HG03565 (cell line): ENCODE measurements at regions not wholly inside any gene's neighbourhood (a gene's known extent, or its start where the extent isn't known, plus 50 kb on each side); places are given as distances from the start of the nearest gene placed in this dataset.
"Not testable (repeated sequence)": the region's sequence is repeated elsewhere in the genome, so short reads cannot be mapped to it uniquely, and the experiment has no call there.

Experiments
- ATAC-seq: cut with Tn5 transposase; IDR thresholded peaks from one replicate; pipeline ENCODE4 v1.9.1; 2021; ENCODE audit warnings: mild to moderate bottlenecking, moderate library complexity; ENCODE audit not compliant: unreplicated experiment

DNA sequence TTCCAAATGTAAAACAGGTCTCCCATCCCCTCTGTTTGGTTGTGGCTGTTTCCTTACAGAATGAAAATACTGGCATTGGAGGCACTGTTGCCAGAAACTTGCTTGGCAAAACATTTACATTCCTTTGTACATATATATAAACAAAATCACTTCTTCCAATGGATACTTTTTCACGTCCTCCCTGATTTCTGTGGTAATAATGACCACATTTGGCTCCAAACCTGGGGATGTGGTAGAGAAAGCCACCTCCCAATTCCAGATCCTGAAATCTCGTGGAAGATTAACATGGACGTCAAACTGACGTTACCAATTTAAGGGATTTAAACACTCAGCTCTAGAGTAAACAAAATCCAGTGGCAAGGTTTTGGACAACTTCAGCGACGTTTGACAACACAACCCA, 370.8 kb upstream of the ZFHX3 start:
- no peak for ATAC-seq

DNA sequence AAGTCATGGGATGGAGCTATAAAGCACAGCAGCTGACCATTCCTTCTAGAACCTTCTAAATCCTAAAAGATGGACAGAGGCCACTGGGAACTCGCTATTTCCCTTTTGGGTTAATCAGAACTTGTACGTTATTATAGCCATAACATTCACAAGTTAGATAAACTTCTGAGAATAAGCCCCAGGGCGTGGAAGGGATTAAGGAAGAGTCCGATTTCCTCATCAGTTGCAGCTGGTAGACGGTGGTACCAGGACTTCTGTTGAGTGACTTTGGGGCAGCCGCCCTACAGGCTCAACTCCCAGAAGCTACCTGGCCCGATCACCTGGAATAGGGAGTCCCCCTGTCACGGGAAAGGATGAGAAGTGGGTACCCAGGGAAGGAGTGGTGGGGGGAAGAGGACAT, 370.1 kb upstream of the ZFHX3 start:
- ATAC-seq = no peak

DNA sequence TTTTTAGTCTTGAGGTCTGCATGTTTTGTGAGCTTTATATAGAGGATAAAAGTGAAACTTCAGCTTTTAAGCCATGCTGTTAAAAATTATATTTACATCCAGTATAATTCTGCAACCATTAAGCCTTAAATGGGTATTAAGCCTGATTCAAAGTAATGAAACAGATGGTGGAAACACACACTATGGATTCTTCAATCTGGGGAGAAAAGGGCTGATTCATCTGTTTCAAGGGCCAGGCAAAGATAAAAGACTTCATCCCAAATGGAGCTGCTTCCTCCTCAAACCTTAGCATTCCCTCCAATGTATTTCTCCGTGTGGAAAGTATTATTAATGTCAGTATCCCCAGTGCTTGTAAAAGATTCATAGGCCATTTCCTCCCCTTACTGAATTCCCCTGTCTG, 367.4 kb upstream of the ZFHX3 start:
- no peak for ATAC-seq

DNA sequence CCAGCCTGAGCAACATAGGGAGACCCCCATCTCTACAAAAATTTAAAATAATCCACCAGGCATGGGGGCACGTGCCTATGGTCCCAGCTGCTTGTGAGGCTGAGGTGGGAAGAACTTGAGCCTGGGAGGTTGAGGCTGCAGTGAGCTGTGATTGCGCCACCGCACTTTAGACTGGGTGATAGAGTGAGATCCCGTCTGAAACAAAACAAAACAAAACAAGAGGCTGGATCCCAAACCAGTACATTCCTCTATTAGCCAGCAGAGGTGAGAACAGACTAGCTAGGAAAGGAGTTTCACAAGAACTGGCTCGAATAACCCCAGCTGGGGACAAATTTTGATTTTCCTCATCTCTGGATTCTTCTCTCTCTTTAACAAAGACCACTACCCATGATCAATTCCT, 366.7 kb upstream of the ZFHX3 start:
- no peak for ATAC-seq

DNA sequence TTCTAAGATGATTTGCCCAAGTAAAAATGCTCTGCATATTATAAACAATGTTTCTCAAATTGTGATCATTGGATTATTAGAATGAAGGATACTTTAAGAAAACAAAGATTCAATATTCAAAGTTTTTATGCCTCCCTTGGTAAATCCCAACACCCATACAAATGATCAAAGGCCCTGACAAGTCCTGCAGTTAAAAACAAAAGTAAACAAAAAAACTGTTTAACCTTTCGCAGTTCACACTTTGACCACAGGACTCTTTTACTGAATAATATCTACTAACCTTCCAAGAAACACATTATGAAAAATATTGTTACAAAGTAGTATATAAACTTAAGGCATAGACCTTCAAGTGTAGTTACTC, 365.9 kb upstream of the ZFHX3 start:
- no peak for ATAC-seq

DNA sequence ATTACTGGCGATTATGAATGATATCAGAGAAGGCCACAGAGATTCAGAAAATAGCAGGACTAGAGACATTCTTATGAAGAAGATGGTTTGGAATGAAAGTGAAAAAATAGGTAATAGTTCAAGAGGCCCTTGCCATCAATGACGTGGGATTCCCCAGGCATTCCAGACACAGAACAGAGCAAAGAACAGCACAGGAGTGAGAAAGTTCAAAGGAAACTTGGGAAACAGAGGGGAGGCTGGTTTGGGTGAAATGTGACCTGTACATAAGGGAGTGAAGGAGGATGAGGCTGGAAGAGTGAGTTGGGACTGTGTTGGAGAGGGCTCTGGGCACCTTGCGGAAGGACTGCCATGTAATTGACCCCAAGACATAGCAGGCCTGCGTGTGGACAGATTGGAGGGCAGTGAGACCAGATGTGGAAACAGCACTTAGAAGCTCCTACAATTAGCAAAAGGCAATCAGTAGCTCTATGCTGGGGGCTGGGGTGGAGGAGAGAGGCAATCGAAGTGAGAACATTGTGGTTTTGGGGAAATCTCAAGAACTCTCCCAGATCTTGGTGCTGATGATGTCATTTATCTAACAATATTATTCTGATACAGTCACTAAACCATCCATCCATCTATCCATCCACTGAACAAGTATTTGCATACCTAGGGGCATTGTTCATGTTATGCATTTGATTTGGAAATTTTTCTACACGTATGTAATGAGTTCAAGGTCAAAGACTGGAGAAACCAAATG, 365.3 kb upstream of the ZFHX3 start:
- no peak for ATAC-seq

DNA sequence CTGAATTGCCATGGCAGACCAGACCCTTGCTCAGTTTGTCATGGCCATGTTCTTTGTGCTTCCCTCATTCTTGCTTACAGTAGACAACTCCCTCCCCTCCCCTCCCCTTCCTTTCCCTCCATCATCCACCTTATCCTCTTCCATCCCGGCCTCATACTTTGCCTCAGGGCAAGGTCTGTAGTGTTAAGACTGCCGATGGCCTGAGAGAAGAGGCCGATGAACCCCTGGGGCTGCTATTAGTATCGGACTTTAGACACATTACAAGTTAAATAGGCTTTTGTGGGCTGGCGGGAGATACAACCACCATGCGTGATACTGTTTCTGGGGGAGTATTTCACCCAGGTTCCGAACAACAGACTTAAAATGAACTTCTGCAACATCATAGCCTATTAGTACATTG, 364.5 kb upstream of the ZFHX3 start:
- ATAC-seq = no peak

DNA sequence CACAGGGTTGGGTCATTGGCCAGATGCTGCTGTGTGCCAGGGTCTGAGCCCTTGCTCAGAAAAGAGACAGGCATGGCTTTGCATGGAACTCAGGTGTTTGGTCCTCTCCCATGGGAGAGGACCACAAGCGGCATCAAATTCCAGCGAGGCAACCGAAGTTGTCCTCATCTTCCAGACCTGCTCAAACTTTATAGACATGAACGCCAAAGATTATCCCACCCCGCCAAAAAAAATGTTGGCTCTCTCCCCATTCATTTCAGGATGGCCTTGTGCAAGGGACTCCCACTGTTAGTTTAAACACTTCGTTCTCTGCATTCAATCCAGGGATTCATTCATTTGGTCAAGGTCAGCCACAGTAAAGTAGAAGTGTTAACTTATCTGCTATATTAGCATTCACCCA, 360.8 kb upstream of the ZFHX3 start:
- no peak for ATAC-seq

DNA sequence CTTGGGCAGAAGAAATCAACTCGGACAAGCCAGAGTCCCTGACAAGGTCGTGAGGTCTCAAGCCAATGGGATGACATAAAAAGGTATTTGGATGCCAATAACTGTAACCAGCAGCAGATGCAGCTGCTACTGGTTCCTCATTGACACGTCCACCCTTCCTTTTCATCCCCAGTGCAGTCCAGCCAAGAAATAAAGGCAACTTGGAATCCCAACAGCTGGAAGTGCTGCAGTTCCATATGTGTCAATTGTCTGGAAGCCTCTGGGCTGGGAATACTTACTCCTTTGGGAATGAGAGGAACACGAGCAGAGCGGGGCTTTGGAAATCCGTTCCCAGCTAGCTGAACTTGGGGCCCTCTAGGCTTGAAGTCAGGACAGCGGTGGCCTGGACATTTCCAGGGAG, 360.4 kb upstream of the ZFHX3 start:
- no peak for ATAC-seq

DNA sequence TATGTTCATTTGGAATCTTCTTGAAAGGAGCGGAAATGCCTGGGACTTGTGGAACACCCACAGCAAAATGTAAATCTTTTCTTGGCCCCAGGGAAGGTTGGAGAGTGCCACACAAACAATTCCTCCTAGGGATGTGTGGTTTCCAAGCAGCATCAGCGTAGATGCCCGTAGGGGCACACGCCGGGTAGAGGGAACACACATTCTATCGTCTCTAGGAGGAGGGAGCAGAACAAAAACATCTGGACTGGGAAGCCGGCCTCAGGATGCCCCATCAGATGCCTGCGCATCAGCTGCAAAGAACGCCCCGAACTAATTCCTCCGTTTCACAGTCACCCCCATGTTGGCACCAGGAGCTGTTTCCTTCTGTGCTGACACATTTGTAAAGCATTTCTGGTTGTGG, 357.9 kb upstream of the ZFHX3 start:
- ATAC-seq = no peak

DNA sequence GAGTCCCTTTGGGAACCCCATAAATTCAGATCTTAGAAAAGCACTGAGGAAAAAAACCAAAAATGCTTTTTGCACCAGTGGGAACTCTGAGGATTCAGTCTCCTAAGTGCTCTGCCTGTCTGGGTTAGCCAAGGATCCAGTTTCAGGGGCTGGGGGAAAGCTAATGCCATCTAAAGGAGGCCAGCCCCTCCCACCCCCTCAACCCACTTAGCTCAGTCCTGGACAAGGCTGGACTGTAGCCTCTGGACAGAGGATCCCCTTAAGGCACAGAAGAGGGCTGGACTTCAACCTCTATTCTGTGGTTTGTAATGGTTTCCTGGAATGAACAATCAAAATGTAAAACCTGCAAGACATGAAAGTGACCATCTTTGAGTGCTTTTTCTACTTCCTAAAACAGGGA, 356.1 kb upstream of the ZFHX3 start:
- no peak for ATAC-seq

DNA sequence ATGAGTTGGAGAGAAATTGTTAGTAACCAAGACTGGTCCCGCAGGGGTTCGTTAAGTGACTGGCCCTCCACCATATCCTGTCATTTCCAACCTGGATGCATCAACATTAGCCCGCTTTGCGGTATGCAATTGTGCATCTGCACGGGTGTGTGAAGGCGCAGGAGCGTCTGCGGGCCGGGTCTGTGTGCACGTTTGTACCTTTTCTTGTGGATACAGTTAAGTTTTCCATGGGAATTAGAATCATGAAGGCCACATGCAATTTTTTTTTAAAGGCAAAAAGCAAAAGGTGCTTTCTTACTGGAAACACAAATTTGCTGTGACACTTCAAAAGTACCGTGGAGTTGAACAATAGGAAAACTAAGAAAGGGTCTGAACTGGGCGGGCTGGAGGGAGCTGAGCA, 355.4 kb upstream of the ZFHX3 start:
- ATAC-seq = no peak

DNA sequence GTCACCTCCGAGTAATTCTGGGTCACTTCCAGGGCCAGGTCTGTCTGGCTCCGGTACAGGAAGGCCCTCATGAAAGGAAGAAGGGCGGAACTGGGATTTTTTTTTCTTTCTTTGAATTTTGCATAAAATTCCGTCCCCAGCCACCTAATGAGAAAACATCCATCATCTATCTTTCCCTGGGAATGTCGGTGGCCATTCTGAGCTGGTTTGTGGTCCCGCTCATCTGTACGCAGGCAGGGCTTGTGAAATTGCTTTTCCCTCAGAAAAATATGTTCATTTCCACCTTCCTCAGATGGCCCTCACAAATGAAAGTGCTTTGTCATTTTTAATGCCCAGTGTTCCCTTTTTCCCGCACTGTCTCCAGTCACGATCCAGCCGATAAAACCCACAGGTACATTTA, 353.0 kb upstream of the ZFHX3 start:
- ATAC-seq = no peak

DNA sequence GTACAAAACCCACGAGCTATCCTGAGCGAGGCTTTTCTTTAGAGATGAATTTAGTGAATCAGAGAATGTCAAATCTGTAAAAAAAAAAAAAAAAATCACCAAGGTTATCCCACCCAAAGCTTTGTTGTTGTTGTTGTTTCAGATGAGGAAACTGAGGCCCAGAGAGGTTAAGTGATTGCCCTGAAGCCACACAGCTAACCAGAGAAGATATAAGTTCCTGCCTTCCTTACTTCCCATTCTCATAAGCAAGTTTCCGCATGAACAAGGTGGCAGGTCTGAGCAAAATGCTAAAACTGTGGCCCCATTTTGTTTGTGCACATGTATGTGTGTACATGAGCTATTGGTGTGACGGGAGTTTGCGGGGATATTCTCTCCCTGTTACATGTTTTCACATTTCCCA, 352.1 kb upstream of the ZFHX3 start:
- no peak for ATAC-seq

DNA sequence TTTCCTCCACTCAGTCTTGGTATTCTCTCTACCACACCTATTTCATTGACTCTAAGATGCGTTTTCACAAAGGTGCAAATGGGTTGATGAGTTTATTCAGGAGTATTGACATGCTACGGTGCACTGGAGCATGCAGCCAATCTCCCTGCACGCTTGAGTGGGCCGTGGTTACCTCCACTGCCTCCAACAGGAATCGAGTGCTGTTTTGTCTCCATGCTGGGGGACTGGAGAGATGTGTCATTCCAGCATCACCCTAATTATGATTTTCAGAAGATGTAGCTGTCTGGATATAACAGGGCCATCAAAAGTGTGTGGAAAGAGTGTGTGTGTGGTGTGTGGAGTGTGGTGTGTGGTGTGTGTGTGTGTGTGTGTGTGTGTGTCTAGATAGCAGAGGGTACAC, 351.6 kb upstream of the ZFHX3 start:
- ATAC-seq = no peak

DNA sequence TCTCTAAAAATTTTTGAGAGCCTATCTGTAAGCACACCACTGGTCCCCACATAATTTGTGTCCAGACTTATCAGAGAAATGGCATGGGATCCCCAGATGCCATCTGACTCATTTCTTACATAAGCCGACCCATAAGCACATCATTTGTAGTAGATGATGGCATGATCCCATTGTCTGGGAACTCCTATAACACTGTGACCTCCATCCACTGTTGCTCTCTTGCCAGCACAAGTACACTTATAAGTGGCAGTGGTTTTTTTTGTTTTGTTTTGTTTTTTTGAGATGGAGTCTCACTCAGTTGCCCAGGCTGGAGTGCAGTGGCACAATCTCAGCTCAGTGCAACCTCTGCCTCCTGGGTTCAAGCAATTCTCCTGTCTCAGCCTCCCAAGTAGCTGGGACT, 350.7 kb upstream of the ZFHX3 start:
- ATAC-seq = not testable (repeated sequence)

DNA sequence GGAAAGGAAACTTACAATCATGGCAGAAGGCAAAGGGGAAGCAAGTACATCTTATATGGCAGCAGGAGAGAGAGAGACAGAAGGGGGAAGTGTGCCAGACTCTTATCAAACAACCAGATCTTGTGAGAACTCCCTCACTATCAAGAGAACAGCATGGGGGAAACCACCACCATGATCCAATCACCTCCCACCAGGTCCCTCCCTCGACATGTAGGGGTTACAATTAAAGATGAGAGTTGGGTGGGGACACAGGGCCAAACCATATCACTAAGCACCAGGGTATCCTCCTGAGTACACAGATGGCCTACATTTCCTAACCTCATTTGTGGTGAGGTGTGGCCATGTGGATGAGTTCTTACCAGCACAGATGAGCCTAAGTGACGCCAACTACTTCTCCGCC, 348.6 kb upstream of the ZFHX3 start:
- ATAC-seq = no peak

DNA sequence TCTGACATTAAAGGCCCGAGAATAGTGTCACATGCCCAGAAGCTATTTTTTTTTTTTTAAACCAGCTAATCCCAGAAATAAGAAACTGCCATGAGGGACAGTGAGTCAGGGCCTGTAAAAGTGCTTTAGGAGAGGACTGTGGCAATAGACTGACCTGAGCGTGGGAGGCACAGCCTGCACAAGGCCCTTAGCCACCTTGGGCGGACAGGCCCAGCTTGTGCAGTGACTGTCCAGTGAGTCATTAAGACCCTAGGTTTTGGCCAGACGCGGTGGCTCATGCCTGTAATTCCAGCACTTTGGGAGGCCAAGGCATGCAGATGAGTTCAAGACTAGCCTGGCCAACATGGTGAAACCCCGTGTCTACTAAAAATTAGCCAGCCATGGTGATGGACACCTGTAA, 343.0 kb upstream of the ZFHX3 start:
- ATAC-seq = no peak

DNA sequence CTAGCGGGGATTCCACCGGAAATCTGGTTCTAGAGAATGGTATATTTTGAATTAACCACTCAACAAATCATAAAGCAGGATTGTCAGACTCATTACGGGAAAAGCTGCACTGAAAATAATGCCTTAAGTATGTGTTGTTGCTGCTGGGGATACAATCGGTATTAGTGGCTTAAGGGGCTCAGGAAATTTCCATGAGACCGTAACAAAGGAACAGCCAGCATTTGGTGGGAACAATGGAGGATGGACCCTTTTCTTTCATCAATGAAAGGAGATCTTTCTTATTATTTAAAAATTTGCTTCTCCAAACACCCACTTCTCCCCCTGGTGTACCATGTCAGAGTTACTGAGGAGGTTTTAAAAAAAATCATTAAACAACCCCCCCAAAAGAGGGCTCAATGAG, 342.6 kb upstream of the ZFHX3 start:
- ATAC-seq = no peak

DNA sequence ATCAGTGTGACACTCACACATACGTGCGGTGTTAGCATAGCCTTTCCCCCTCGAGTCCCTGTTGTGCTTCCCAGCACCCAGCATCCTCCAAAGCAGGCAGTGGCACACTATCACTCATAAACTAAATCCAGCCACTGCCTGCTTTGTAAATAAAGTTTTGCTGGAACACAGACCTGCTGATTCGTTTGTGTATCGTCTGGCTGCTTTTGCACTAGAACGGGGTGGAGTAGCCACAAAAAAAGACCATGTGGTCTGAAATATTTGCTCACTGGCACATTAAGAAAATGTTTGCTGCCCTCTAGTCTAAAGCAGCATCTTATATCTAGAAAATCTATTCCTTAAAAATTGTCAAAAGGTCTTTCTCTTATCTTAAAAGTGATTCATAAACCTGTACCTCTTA, 341.2 kb upstream of the ZFHX3 start:
- no peak for ATAC-seq

DNA sequence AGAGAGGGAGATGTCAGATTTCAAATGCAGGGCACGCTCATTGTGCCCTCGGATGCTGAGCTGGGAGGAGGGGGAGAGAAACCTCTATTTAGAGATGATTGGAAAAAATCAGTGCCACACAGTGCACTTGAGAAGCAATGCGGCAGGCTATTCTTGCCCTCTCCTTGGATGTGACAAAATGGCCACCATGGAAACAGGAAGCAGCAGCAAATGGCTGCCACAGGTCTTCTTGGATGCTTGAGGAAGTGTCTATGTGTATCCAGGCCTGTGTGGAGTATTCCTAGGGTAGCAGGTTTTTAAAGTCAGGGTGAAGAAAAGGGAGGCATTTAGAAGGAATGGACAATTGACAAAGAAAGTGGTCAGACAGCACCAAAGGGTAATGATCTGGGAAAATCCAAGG, 340.1 kb upstream of the ZFHX3 start:
- no peak for ATAC-seq

DNA sequence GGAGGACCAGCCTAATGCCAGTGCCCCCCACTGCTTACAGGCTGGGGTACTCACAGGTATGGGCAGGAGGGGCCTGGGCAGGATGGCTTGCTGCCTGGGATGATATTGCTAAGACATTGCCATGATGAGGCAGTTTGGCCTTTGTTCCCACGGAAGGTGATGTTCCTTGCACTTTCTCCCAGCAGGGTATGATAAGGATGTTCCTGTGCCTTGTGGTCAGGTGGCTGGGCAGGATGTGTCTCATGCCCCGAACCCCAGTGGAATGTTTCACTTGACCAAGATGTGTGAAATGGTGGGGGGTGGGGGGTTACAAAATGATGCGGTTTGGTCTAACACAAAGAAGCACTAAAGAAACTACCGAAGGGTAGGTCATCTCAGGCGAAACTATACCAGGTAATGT, 337.8 kb upstream of the ZFHX3 start:
- ATAC-seq = no peak

DNA sequence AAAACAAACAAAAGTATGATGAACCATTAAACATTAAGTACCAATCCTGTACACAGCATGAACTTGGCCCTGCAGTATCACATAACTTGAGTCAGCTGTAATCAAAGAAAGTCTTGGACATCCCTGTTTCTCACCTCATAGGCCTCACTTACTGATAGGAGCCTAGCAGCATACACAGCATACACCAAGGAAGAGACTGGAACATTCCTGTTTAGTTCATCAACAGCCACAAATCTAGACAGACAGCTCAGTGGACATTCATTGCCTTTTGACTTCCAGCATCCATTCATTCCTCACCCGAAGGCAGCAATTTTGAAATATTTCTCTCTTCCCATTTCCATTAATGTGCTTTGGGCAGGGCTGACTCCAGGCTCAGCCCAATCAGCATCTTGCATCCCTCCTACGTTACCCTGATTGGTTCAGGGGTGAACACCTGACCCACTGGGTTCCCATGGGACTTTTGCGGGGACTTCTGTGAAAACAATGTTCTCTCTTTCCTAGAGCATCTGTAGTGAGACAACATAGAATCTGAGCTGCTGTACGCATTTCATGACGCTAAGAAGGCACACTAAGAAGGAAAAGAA, 336.7 kb upstream of the ZFHX3 start:
- ATAC-seq = no peak
